T-cell (primary cell): ENCODE measurements at regions not wholly inside any gene's neighbourhood (a gene's known extent, or its start where the extent isn't known, plus 50 kb on each side); places are given as distances from the start of the nearest gene placed in this dataset.

ENCODE experiments used
- ATAC-seq, 4 experiments: fragments of 200-7000 bp in 3 of 4; fragments of 150-1000 bp in 1 of 4; cut with Tn5 transposase; replicated peaks in 1 of 4; 1 replicate in 3 of 4; 2 replicates in 1 of 4; pipeline ENCODE4 v1.10.0; 2021; ENCODE audit warnings: moderate library complexity in 3 of 4, mild to moderate bottlenecking in 2 of 4, moderate number of reproducible peaks in 1 of 4
- CTCF ChIA-PET, 2 donors: fragments of 300-600 bp; sonication (Branson Sonifier 250); formaldehyde crosslinking; loops; one replicate each; lab custom pipeline; 2022; ENCODE audit warnings: antibody characterized with exemption in 2 of 2; lab: Charles Lee
- POLR2A ChIA-PET, 2 donors: fragments of 300-600 bp; sonication (Branson Sonifier 250); formaldehyde crosslinking; loops; one replicate each; lab custom pipeline; 2022; ENCODE audit warnings: antibody characterized with exemption in 2 of 2; lab: Charles Lee
- DNase-seq, 35 experiments: peaks; one replicate each; pipeline versions ENCODE4 v3.0.0 to v3.0.0-alpha.2; 2013 to 2023
- H3K27ac ChIP-seq: one replicate; pipeline ENCODE4 v1.5.1; 2013; ENCODE audit warnings: low read length
- H3K27me3 ChIP-seq, 2 experiments: replicated peaks in 1 of 2; 1 replicate in 1 of 2; 2 replicates in 1 of 2; pipeline versions ENCODE4 v1.6.1 to v1.7.0; 2013; ENCODE audit warnings: low read length in 1 of 2, mixed read lengths in 1 of 2; ENCODE audit not compliant: control insufficient read depth in 2 of 2, insufficient read depth in 2 of 2; ENCODE audit errors: extremely low read depth in 1 of 2
- H3K36me3 ChIP-seq, 2 donors: 1 replicate in 1 of 2; 2 replicates in 1 of 2; pipeline versions ENCODE4 v1.6.1 to v1.7.0; 2013; ENCODE audit warnings: low read length in 1 of 2; ENCODE audit not compliant: control insufficient read depth in 2 of 2, insufficient read depth in 1 of 2; ENCODE audit errors: extremely low read depth in 1 of 2
- H3K4me1 ChIP-seq, 2 experiments: 1 replicate in 1 of 2; 2 replicates in 1 of 2; pipeline versions ENCODE4 v1.6.1 to v1.7.0; 2013; ENCODE audit warnings: low read length in 2 of 2, mixed read lengths in 1 of 2; ENCODE audit not compliant: insufficient read depth in 2 of 2, control insufficient read depth in 1 of 2; ENCODE audit errors: extremely low read depth in 1 of 2
- H3K4me3 ChIP-seq, 2 donors: 1 replicate in 1 of 2; 2 replicates in 1 of 2; pipeline versions ENCODE4 v1.5.1 to v1.7.0; 2013; ENCODE audit warnings: mild to moderate bottlenecking in 2 of 2, low read length in 1 of 2, moderate library complexity in 1 of 2; ENCODE audit not compliant: control insufficient read depth in 1 of 2; ENCODE audit errors: extremely low read depth in 1 of 2
- H3K9me3 ChIP-seq: 2 replicates; pipeline ENCODE4 v1.7.0; 2013
- H3K27ac Mint-ChIP-seq, 2 donors: one replicate each; pipeline ENCODE4 v1.8.0; 2020 to 2021; ENCODE audit warnings: mild to moderate bottlenecking in 2 of 2, mixed read lengths in 2 of 2
- H3K27me3 Mint-ChIP-seq, 2 donors: one replicate each; pipeline ENCODE4 v1.8.0; 2021 to 2022; ENCODE audit warnings: mixed read lengths in 2 of 2
- H3K36me3 Mint-ChIP-seq: one replicate; pipeline ENCODE4 v1.8.0; 2021; ENCODE audit warnings: mixed read lengths
- H3K4me1 Mint-ChIP-seq, 3 donors: one replicate each; pipeline ENCODE4 v1.8.0; 2020 to 2022; ENCODE audit warnings: mixed read lengths in 3 of 3, mild to moderate bottlenecking in 1 of 3
- H3K4me3 Mint-ChIP-seq, 3 donors: one replicate each; pipeline ENCODE4 v1.8.0; 2020 to 2022; ENCODE audit warnings: mild to moderate bottlenecking in 3 of 3, mixed read lengths in 3 of 3, moderate library complexity in 3 of 3
- H3K9me3 Mint-ChIP-seq, 3 donors: one replicate each; pipeline ENCODE4 v1.8.0; 2020 to 2022; ENCODE audit warnings: mixed read lengths in 3 of 3
- WGBS: methylation state at CpG from one replicate; pipeline ENCODE4 v1.1.5; 2013; ENCODE audit warnings: missing lambda C conversion rate; ENCODE audit not compliant: insufficient coverage; 5-methylcytosine and 5-hydroxymethylcytosine counted together

- ATAC-seq (no peak), DNase-seq (no peak)
- ChIA-PET POLR2A (interaction anchor here in 1 of 2 donors (0.6 kb wide), 1 partner anchor 40 kb away, joined by 3 read pairs; no protein-coding TSS in a partner anchor), CTCF (no interaction called here)
- Histone ChIP-seq H3K27ac (peak overlapping the region; percentile 57), H3K36me3 (no peaks in the 10 kb centered on the region), H3K9me3 (no peaks in the 10 kb centered on the region), H3K4me3 (peak overlapping the region; percentile 62 to 67), H3K4me1 (peaks cover 16 to 36% of the 10 kb centered on the region in 2 experiments), H3K27me3 (no peaks in the 10 kb centered on the region)
- Mint-ChIP-seq H3K9me3 (no peaks in the 10 kb centered on the region), H3K27me3 (no peaks in the 10 kb centered on the region), H3K4me1 (peaks cover 48 to 58% (median 49%) of the 10 kb centered on the region in 3 donors), H3K4me3 (peak overlapping the region; percentile 84 to 91 (median 90)), H3K27ac (peak overlapping the region; percentile 28 to 93), H3K36me3 (no peaks in the 10 kb centered on the region)
- WGBS: 2% methylated on average over 24 of the region's 32 CpGs
Measured at GRCh38 chr13:99085808-99086266, 108.0 kb upstream of the DOCK9 start.

DNA sequence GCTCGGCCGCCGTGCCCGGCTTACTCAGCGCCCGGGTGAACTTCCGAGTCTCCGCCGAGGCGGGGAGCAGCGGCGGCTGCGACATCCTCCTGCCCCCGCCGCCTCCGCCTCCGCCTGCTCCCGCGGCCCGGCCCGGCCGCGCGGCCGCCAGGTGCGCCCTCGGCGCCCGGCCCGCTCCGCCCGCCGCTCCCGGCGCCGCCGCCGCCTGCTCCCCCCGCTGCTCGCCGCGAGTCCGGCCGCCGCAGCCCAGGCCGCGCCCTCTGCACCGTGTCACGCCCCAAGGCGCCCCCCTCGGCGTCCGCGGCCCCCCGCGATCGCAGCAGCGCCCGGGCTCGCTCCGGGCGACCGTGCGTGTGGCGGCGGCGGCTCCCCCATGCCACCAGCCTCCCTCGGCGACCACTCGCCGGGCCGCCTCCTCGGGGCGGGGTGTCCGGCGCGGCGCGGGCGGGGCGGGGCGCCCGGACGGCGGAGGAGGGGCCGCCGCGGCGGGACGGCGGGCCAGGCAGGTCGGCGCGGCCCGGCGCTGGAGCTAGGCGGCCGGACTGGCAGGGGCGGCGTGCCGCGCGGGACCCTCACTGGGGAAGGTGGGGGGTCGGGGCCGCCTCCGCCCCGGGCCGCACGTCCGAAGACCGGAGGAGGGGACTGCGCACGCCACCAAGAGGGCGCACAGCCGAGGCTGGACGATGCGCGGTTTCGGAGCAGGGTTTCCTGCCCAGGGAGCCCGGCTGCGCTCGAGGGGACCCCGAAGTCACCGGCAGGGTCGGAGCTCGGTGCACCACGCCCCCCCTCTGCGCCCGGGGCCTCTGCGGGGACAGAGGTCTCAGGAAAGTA, 108.6 kb upstream of the DOCK9 start:
- Mint-ChIP-seq H3K36me3 (no peaks in the 10 kb centered on the region), H3K27me3 (no peaks in the 10 kb centered on the region), H3K27ac (peak overlapping the region in 1 of 2 donors; percentile 39), H3K4me3 (peak overlapping the region; percentile 94 to 99 (median 98)), H3K4me1 (peaks cover 42 to 51% (median 43%) of the 10 kb centered on the region in 3 donors), H3K9me3 (no peaks in the 10 kb centered on the region)
- Histone ChIP-seq H3K36me3 (no peaks in the 10 kb centered on the region), H3K4me3 (peak overlapping the region; percentile 75 to 87), H3K4me1 (peaks cover 16 to 36% of the 10 kb centered on the region in 2 experiments), H3K9me3 (no peaks in the 10 kb centered on the region), H3K27ac (peak overlapping the region; percentile 98), H3K27me3 (no peaks in the 10 kb centered on the region)
- DNase-seq: peak; percentile 45 to 87 (median 68)
- under 1% methylated on average over 130 of the region's 130 CpGs for WGBS
- POLR2A ChIA-PET: interaction anchor here in 1 of 2 donors (0.6 to 1.3 kb wide), 2 partner anchors 40 kb away, joined by 3 to 7 read pairs; no protein-coding TSS in a partner anchor
- CTCF ChIA-PET: interaction anchor here in 1 of 2 donors (0.6 kb wide), 1 partner anchor 33 kb away, joined by 3 read pairs; no protein-coding TSS in a partner anchor
- peak; percentile 43 to 60 (median 54) for ATAC-seq

GRCh38 chr13:99087098-99087953, 109.5 kb upstream of the DOCK9 start:
- H3K27ac ChIP-seq: peak overlapping the region; percentile 98

DNA sequence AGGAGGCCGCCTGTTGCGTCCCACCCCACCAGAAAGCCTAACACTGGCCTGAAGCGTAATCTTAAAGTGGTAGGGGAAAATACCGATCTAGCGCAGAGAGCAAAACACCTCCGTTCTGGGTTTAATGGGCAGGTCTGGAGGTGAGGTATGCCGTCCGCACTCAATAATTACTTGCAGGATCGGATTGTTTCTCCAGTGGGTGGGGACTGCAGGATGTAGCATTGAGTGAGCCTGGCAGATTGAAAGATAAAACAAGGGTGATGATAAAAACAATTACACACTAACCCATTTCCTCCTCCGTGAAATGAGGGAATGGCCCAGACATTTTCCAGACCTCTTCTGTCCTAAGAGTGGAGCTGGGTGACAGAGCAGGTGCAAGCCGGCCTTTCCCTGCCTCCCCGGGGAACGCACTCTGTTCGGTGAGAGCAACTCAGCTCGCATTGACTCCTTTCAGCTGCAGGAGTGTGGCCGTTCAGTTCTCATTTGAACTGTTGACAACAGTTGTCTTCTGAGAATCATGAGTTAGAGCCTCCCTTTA, 110.2 kb upstream of the DOCK9 start:
- peak; percentile 28 to 38 (median 37) for ATAC-seq
- Histone ChIP-seq H3K4me3 (peak overlapping the region; percentile 75 to 87), H3K27ac (peak overlapping the region; percentile 98), H3K36me3 (no peaks in the 10 kb centered on the region), H3K4me1 (peaks cover 16 to 28% of the 10 kb centered on the region in 2 experiments), H3K9me3 (no peaks in the 10 kb centered on the region), H3K27me3 (no peaks in the 10 kb centered on the region)
- peak in 17 of 35 experiments; percentile 3 to 44 (median 16) for DNase-seq
- H3K4me1 Mint-ChIP-seq: peaks cover 34 to 41% (median 37%) of the 10 kb centered on the region in 3 donors
- H3K27ac Mint-ChIP-seq: peak overlapping the region; percentile 98 to 99
- no peaks in the 10 kb centered on the region for H3K9me3 Mint-ChIP-seq
- no peaks in the 10 kb centered on the region for H3K36me3 Mint-ChIP-seq
- POLR2A ChIA-PET: interaction anchor here (0.6 to 1.4 kb wide), 8 partner anchors 13 to 1863 kb away, joined by 3 to 13 read pairs (median 4); no protein-coding TSS in a partner anchor
- no peaks in the 10 kb centered on the region for H3K27me3 Mint-ChIP-seq
- WGBS: 8% methylated on average over 7 of the region's 16 CpGs
- H3K4me3 Mint-ChIP-seq: peak overlapping the region; percentile 94 to 99 (median 98)
- CTCF ChIA-PET: interaction anchor here (0.5 to 1.1 kb wide), 8 partner anchors 9 to 190 kb away, joined by 3 to 6 read pairs (median 4); no protein-coding TSS in a partner anchor

More at GRCh38 chr13:99087098-99087953, 109.5 kb upstream of the DOCK9 start:
- no peaks in the 10 kb centered on the region for H3K9me3 ChIP-seq
- Mint-ChIP-seq H3K27ac (peak overlapping the region; percentile 98 to 99), H3K4me3 (peak overlapping the region; percentile 94 to 99 (median 98)), H3K9me3 (no peaks in the 10 kb centered on the region), H3K36me3 (no peaks in the 10 kb centered on the region), H3K4me1 (peaks cover 39 to 46% (median 43%) of the 10 kb centered on the region in 3 donors), H3K27me3 (no peaks in the 10 kb centered on the region)
- peaks cover 16 to 32% of the 10 kb centered on the region in 2 experiments for H3K4me1 ChIP-seq
- WGBS: under 1% methylated on average over 77 of the region's 92 CpGs
- POLR2A ChIA-PET: interaction anchor here in 1 of 2 donors (0.6 to 1.3 kb wide), 2 partner anchors 41 to 1863 kb away, joined by 7 to 13 read pairs; no protein-coding TSS in a partner anchor
- H3K27me3 ChIP-seq: no peaks in the 10 kb centered on the region
- peak; percentile 84 to 95 (median 90) for DNase-seq
- no peaks in the 10 kb centered on the region for H3K36me3 ChIP-seq
- ATAC-seq: peak; percentile 79 to 81 (median 80)
- CTCF ChIA-PET: interaction anchor here in 1 of 2 donors (0.7 kb wide), 1 partner anchor 114 kb away, joined by 3 read pairs; no protein-coding TSS in a partner anchor
- peak overlapping the region; percentile 75 to 87 for H3K4me3 ChIP-seq

GRCh38 chr13:99093997-99094396, 106.7 kb upstream of the UBAC2 start:
- H3K36me3 Mint-ChIP-seq: no peaks in the 10 kb centered on the region
- no peaks in the 10 kb centered on the region for H3K4me1 ChIP-seq
- DNase-seq (no peak), ATAC-seq (no peak)
- H3K4me1 Mint-ChIP-seq: peaks cover 0 to 5% (median 0%) of the 10 kb centered on the region in 3 donors
- H3K9me3 Mint-ChIP-seq: no peaks in the 10 kb centered on the region
- WGBS: 100% methylated on average over 2 of the region's 3 CpGs
- no peak overlapping the region for H3K4me3 Mint-ChIP-seq
- H3K27me3 ChIP-seq: no peaks in the 10 kb centered on the region
- H3K36me3 ChIP-seq: no peaks in the 10 kb centered on the region
- no peaks in the 10 kb centered on the region for H3K27me3 Mint-ChIP-seq
- H3K4me3 ChIP-seq: no peak overlapping the region
- ChIA-PET CTCF (interaction anchor here in 1 of 2 donors (0.5 kb wide), 1 partner anchor 480 kb away, joined by 3 read pairs; no protein-coding TSS in a partner anchor), POLR2A (no interaction called here)
- H3K27ac Mint-ChIP-seq: no peak overlapping the region
- H3K27ac ChIP-seq: no peak overlapping the region
- H3K9me3 ChIP-seq: no peaks in the 10 kb centered on the region
